OCI-LY7 (cell line): ENCODE measurements at regions not wholly inside any gene's neighbourhood (a gene's known extent, or its start where the extent isn't known, plus 50 kb on each side); places are given as distances from the start of the nearest gene placed in this dataset.

Experiments used
- BruUV-seq: library from RNA; stranded (reverse); fragments of 400-500 nt; replicated peaks from 2 replicates; lab custom pipeline; 2021; lab: Mats Ljungman, UMichigan
- CTCF ChIA-PET: fragments of 300-600 bp; sonication (Branson Sonifier 250); formaldehyde crosslinking; loops from one replicate; lab custom pipeline; 2022; ENCODE audit warnings: antibody characterized with exemption; ENCODE audit not compliant: unreplicated experiment; lab: Charles Lee
- POLR2A ChIA-PET: fragments of 300-600 bp; sonication (Branson Sonifier 250); formaldehyde crosslinking; loops from one replicate; lab custom pipeline; 2022; ENCODE audit warnings: antibody characterized with exemption; lab: Charles Lee
- DNase-seq: peaks from one replicate; pipeline ENCODE4 v3.0.0-alpha.2; 2015; ENCODE audit warnings: low spot score
- H2AFZ ChIP-seq: fragments of 200-600 bp; sonication (generic), shearing (Covaris generic); 2 replicates; pipeline ENCODE4 v1.6.1; 2014; ENCODE audit warnings: mild to moderate bottlenecking, antibody characterized with exemption, low read length, moderate library complexity
- H3K27ac ChIP-seq: fragments of 200-600 bp; sonication (generic); 2 replicates; pipeline ENCODE4 v1.5.1; 2014; ENCODE audit warnings: mixed run types, low read depth, mild to moderate bottlenecking, moderate library complexity, low read length, inconsistent platforms; ENCODE audit not compliant: poor library complexity, severe bottlenecking
- H3K36me3 ChIP-seq: fragments of 200-600 bp; sonication (generic); 2 replicates; pipeline ENCODE4 v1.6.1; 2014; ENCODE audit warnings: mild to moderate bottlenecking, antibody characterized with exemption, low read length, moderate library complexity, mixed read lengths; ENCODE audit not compliant: insufficient read depth
- H3K4me1 ChIP-seq: fragments of 200-600 bp; sonication (generic); 2 replicates; pipeline ENCODE4 v1.5.1; 2014; ENCODE audit warnings: mild to moderate bottlenecking, low read length; ENCODE audit not compliant: insufficient read depth, poor library complexity, severe bottlenecking
- H3K4me2 ChIP-seq: fragments of 200-600 bp; sonication (generic); 2 replicates; pipeline ENCODE4 v1.6.1; 2014; ENCODE audit warnings: mild to moderate bottlenecking, low read length
- H3K4me3 ChIP-seq: fragments of 200-600 bp; sonication (generic); 2 replicates; pipeline ENCODE4 v1.5.1; 2014; ENCODE audit warnings: mild to moderate bottlenecking, low read depth, low read length; ENCODE audit not compliant: poor library complexity, severe bottlenecking
- H3K79me2 ChIP-seq: fragments of 200-600 bp; sonication (generic); 2 replicates; pipeline ENCODE4 v1.6.1; 2016; ENCODE audit warnings: low read depth, mild to moderate bottlenecking, low read length, moderate library complexity, mixed read lengths; ENCODE audit not compliant: insufficient read depth
- H3K9me2 ChIP-seq: fragments of 200-600 bp; sonication (generic); 2 replicates; pipeline ENCODE4 v1.6.1; 2016; ENCODE audit warnings: mild to moderate bottlenecking, low read length, mixed read lengths; ENCODE audit not compliant: insufficient read depth
- H3K9me3 ChIP-seq: fragments of 200-600 bp; sonication (generic); 2 replicates; pipeline ENCODE4 v1.6.1; 2014; ENCODE audit warnings: mild to moderate bottlenecking, mixed run types, low read length, mixed read lengths
- H4K20me1 ChIP-seq: fragments of 200-600 bp; sonication (generic); 2 replicates; pipeline ENCODE4 v1.6.1; 2014; ENCODE audit warnings: mild to moderate bottlenecking, antibody characterized with exemption, low read length, moderate library complexity, mixed read lengths; ENCODE audit not compliant: insufficient read depth
- CTCF ChIP-seq: fragments of 200-600 bp; sonication (generic); conservative IDR thresholded peaks from 2 replicates; pipeline ENCODE4 v1.5.1; 2014; ENCODE audit warnings: mild to moderate bottlenecking, antibody characterized with exemption, low read length, moderate library complexity, mixed read lengths
- EZH2phosphoT487 ChIP-seq: fragments of 200-600 bp; sonication (generic); IDR thresholded peaks from 2 replicates; pipeline ENCODE4 v1.6.1; 2018; ENCODE audit warnings: low read depth, borderline replicate concordance, mild to moderate bottlenecking, mixed run types, antibody characterized with exemption, low read length, moderate library complexity, mixed read lengths
- intact Hi-C: fragments of 100-400 bp; cut with micrococcal nuclease; formaldehyde crosslinking; loops from one replicate; pipeline ENCODE4 v1.10.0; 2022; ENCODE audit not compliant: unreplicated experiment

GRCh38 chr12:83843541-83843940 is 1069.1 kb downstream of the SLC6A15 start:
- H3K36me3 ChIP-seq = no peaks in the 10 kb centered on the region
- no peaks in the 10 kb centered on the region for H4K20me1 ChIP-seq
- H3K79me2 ChIP-seq = no peaks in the 10 kb centered on the region
- no peak overlapping the region for H2AFZ ChIP-seq
- no peak overlapping the region for H3K4me3 ChIP-seq
- H3K4me2 ChIP-seq = no peak overlapping the region
- DNase-seq = no peak
- H3K9me2 ChIP-seq = no peaks in the 10 kb centered on the region
- POLR2A ChIA-PET = no interaction called here
- no peak overlapping the region for H3K27ac ChIP-seq
- TF ChIP-seq CTCF (no peak), EZH2phosphoT487 (no peak)
- CTCF ChIA-PET = no interaction called here
- intact Hi-C loops = no loop called here
- H3K4me1 ChIP-seq = no peaks in the 10 kb centered on the region
- no peaks in the 10 kb centered on the region for H3K9me3 ChIP-seq
- BruUV-seq = no TSS peak

- intact Hi-C loops = no loop called here
- BruUV-seq = no TSS peak
- ChIA-PET POLR2A (no interaction called here), CTCF (no interaction called here)
- no peaks in the 10 kb centered on the region for H3K36me3 ChIP-seq
- no peak overlapping the region for H3K4me2 ChIP-seq
- H3K9me3 ChIP-seq = no peaks in the 10 kb centered on the region
- H3K4me1 ChIP-seq = no peaks in the 10 kb centered on the region
- H4K20me1 ChIP-seq = no peaks in the 10 kb centered on the region
- H3K9me2 ChIP-seq = no peaks in the 10 kb centered on the region
- no peak for DNase-seq
- H2AFZ ChIP-seq = no peak overlapping the region
- no peak for TF ChIP-seq EZH2phosphoT487
- TF ChIP-seq CTCF = no peak
- H3K79me2 ChIP-seq = no peaks in the 10 kb centered on the region
- no peak overlapping the region for H3K4me3 ChIP-seq
- H3K27ac ChIP-seq = no peak overlapping the region
These were observed 1071.0 kb downstream of the SLC6A15 start for GRCh38 chr12:83841620-83842019.

- no peak overlapping the region for H3K27ac ChIP-seq
- no peaks in the 10 kb centered on the region for H4K20me1 ChIP-seq
- H3K4me3 ChIP-seq = no peak overlapping the region
- no peak overlapping the region for H3K4me2 ChIP-seq
- no peaks in the 10 kb centered on the region for H3K36me3 ChIP-seq
- ChIA-PET CTCF (no interaction called here), POLR2A (no interaction called here)
- no peaks in the 10 kb centered on the region for H3K4me1 ChIP-seq
- TF ChIP-seq EZH2phosphoT487 (no peak), CTCF (no peak)
- no TSS peak for BruUV-seq
- H3K9me2 ChIP-seq = no peaks in the 10 kb centered on the region
- no peak overlapping the region for H2AFZ ChIP-seq
- no peaks in the 10 kb centered on the region for H3K79me2 ChIP-seq
- intact Hi-C loops = loop anchor here (10.0 kb wide), 1 partner anchor 823 kb away; no protein-coding TSS in a partner anchor
- no peak for DNase-seq
- H3K9me3 ChIP-seq = no peaks in the 10 kb centered on the region
These were observed 1084.7 kb downstream of the SLC6A15 start for GRCh38 chr12:83827860-83828259.
